ENCODE measurements at regions not wholly inside any gene's neighbourhood (a gene's known extent, or its start where the extent isn't known, plus 50 kb on each side); places are given as distances from the start of the nearest gene placed in this dataset.

DNA sequence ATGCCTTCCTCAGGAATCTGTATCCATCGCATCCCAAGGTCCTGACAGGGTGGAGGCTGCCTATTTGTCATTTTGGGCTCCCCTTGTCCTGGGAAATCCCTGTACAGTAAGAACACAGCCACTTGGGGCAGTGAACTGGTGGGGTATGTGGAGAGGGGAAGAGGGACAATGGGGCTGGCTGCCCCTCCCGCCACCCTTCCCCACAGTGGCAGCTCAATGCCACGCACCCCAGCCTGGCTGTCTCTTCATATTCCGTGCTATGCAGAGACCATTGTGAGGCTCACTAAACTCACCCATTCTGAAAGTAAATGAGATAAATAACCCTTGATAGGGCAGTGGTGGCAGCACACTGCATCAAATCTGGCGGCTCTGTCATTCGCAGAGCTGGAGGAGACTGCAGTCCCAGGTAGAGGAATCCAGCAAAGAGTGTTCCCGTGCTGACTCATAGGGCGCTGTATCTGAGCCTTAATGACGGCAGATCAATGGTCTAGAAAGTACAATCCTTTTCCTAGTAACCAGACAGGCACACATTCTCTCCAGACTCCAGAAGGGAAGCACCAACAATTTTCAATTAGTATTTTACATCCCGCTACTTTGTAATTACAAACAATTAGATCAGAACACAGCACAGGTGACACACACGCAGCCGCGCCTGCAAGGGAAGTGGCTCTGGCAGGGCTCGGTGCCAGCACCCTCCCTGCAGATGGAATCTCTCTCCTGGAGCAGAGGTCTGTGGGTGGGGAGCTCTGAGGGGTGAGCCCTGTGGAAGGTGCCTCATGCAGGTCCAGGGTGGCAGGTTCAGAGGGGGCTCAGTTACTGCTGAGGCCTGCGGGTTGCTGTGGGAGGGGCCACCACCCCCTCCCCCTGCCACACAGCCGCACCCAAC is 167.9 kb upstream of the B3GAT1 start:
- no peak for TF ChIP-seq CTCF (IDR thresholded peaks at IDR 0.05; ENCODE audit: control insufficient read depth, insufficient read depth, low read depth, low read length, missing control alignments)
- no peak overlapping the region for H3K4me3 ChIP-seq (ENCODE audit: control insufficient read depth, low read depth, low read length)
- no peak for DNase-seq (ENCODE audit: low read depth)

GRCh38 chr11:134578807-134579723 is 167.0 kb upstream of the B3GAT1 start:
- H3K4me3 ChIP-seq (ENCODE audit: control insufficient read depth, low read depth, low read length), result no peak overlapping the region
- no peak for TF ChIP-seq CTCF (IDR thresholded peaks at IDR 0.05; ENCODE audit: control insufficient read depth, insufficient read depth, low read depth, low read length, missing control alignments)
- no peak for DNase-seq (ENCODE audit: low read depth)

DNA sequence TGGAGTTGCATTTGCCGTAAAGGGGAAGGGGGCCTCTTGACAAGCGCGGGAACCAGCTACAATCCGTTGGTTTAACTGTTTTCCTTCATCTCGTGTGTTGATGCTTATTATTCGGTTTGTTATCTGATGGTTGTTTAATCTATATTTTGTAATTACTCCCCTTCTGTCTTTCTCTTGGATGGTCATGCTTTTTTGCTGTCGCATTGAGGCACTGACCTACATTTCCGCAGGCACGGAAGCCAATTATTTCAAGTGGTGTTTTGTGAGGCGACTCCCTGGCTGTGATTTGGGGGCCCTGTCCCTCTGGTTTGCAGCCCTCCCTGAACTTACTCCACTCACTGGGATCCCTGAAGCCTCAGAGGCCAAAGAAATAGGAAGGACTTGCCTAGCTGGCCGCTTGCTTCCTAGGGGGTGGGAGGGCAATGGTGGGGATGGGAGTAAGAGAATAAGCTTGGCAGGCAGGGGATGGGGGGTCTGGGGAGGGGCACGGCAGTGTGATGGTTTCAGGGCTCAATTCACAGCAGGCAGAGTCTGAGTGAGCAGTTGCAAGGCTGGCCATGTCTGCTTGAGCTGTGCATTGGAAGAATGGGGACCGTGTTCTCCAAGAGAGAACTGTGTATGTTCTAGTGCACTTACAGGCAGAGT is 165.8 kb upstream of the B3GAT1 start:
- TF ChIP-seq CTCF (IDR thresholded peaks at IDR 0.05; ENCODE audit: control insufficient read depth, insufficient read depth, low read depth, low read length, missing control alignments), result no peak
- no peak for DNase-seq (ENCODE audit: low read depth)
- H3K4me3 ChIP-seq (ENCODE audit: control insufficient read depth, low read depth, low read length), result no peak overlapping the region

GRCh38 chr11:134576721-134577171 is 164.7 kb upstream of the B3GAT1 start:
- DNase-seq (ENCODE audit: low read depth), result no peak
- no peak for TF ChIP-seq CTCF (IDR thresholded peaks at IDR 0.05; ENCODE audit: control insufficient read depth, insufficient read depth, low read depth, low read length, missing control alignments)

GRCh38 chr11:134576286-134576685 is 164.2 kb upstream of the B3GAT1 start:
- no peak overlapping the region for H3K4me3 ChIP-seq (ENCODE audit: control insufficient read depth, low read depth, low read length)
- no peak for DNase-seq (ENCODE audit: low read depth)
- TF ChIP-seq CTCF (IDR thresholded peaks at IDR 0.05; ENCODE audit: control insufficient read depth, insufficient read depth, low read depth, low read length, missing control alignments), result no peak

More at GRCh38 chr11:134576721-134577171, 164.7 kb upstream of the B3GAT1 start:
- no peak overlapping the region for H3K4me3 ChIP-seq (ENCODE audit: control insufficient read depth, low read depth, low read length)

Measured in AG09309 (cell line).